K562 (cell line): ENCODE measurements at regions not wholly inside any gene's neighbourhood (a gene's known extent, or its start where the extent isn't known, plus 50 kb on each side); places are given as distances from the start of the nearest gene placed in this dataset.

ENCODE experiments used
- CBX3 ChIP-seq, 2 experiments: IDR thresholded peaks; 1 replicate in 1 of 2; 2 replicates in 1 of 2; pipeline ENCODE4 v1.6.1; 2012; ENCODE audit warnings: inconsistent platforms in 2 of 2, low read length in 2 of 2, borderline replicate concordance in 1 of 2, control low read depth in 1 of 2
- CHD1 ChIP-seq: fragments of 200-600 bp; sonication (generic); IDR thresholded peaks from one replicate; pipeline ENCODE4 v1.6.1; 2012; ENCODE audit warnings: mild to moderate bottlenecking, moderate library complexity, low read length, inconsistent platforms
- CTCF ChIP-seq, 3 experiments: IDR thresholded peaks in 2 of 3; conservative IDR thresholded peaks in 1 of 3; 2 replicates each; pipeline ENCODE4 v1.5.1; 2011 to 2012; ENCODE audit warnings: low read length in 3 of 3, mild to moderate bottlenecking in 3 of 3, control low read depth in 2 of 3, improper control_type of control experiment in 1 of 3, inconsistent platforms in 1 of 3, low read depth in 1 of 3, mixed read lengths in 1 of 3, moderate library complexity in 1 of 3; ENCODE audit not compliant: insufficient read depth in 2 of 3
- EP300 ChIP-seq: IDR thresholded peaks from 2 replicates; pipeline ENCODE4 v1.6.1; 2012; ENCODE audit warnings: low read length, improper control_type of control experiment
- GABPA ChIP-seq: fragments of 200-800 bp; sonication (Bioruptor generic); conservative IDR thresholded peaks from 2 replicates; pipeline ENCODE4 v1.6.1; 2016; ENCODE audit warnings: low read depth, missing genetic modification characterization, missing compliant biosample characterization
- HIVEP1 ChIP-seq: fragments of 250-450 bp; sonication (Bioruptor Pico); IDR thresholded peaks from 2 replicates; pipeline ENCODE4 v1.4.0; 2020; ENCODE audit warnings: mild to moderate bottlenecking
- KDM1A ChIP-seq, 2 experiments: fragments of 450-650 bp; IDR thresholded peaks; 2 replicates each; pipeline ENCODE4 v1.6.1; 2016; ENCODE audit warnings: mild to moderate bottlenecking in 2 of 2
- MCM5 ChIP-seq: fragments of 450-650 bp; IDR thresholded peaks from 2 replicates; pipeline ENCODE4 v1.6.1; 2016; ENCODE audit warnings: low read depth
- NR3C1 ChIP-seq: sonication (generic); formaldehyde crosslinking; IDR thresholded peaks from 2 replicates; pipeline ENCODE4 v1.8.1; 2022; ENCODE audit warnings: missing genetic modification reagents
- RAD21 ChIP-seq, 2 experiments: fragments of 250-450 bp in 1 of 2; fragments of 450-650 bp in 1 of 2; sonication (Bioruptor Pico) in 1 of 2; formaldehyde crosslinking in 1 of 2; IDR thresholded peaks in 1 of 2; conservative IDR thresholded peaks in 1 of 2; 2 replicates each; pipeline versions ENCODE4 v1.4.0 to v1.8.0; 2020 to 2022; ENCODE audit warnings: mild to moderate bottlenecking in 2 of 2, moderate library complexity in 1 of 2
- SMAD1 ChIP-seq: fragments of 150-350 bp; IDR thresholded peaks from 2 replicates; pipeline ENCODE4 v1.6.1; 2014; ENCODE audit warnings: low read length, low read depth; ENCODE audit not compliant: partially characterized antibody
- ZNF24 ChIP-seq: fragments of 450-650 bp; IDR thresholded peaks from 2 replicates; pipeline ENCODE4 v1.6.1; 2016

GRCh38 chr4:19510993-19511392 lies 740.7 kb upstream of the SLIT2 start:
- no peak for TF ChIP-seq GABPA
- TF ChIP-seq RAD21 (CRISPR knock-in tag; conservative IDR thresholded peaks at IDR 0.05 in 1 of 2, IDR thresholded peaks at IDR 0.05 in 1 of 2): no peak
- no peak for TF ChIP-seq ZNF24
- TF ChIP-seq CHD1: no peak
- TF ChIP-seq EP300: no peak
- no peak for TF ChIP-seq NR3C1
- TF ChIP-seq HIVEP1: no peak
- no peak for TF ChIP-seq MCM5
- TF ChIP-seq KDM1A (IDR thresholded peaks at IDR 0.05): no peak
- no peak for TF ChIP-seq SMAD1
- no peak for TF ChIP-seq CTCF (IDR thresholded peaks at IDR 0.05 in 2 of 3, conservative IDR thresholded peaks at IDR 0.05 in 1 of 3; ENCODE audit: insufficient read depth in 2 of 3, low read depth in 1 of 3, low read length in 3 of 3)
- no peak for TF ChIP-seq CBX3 (IDR thresholded peaks at IDR 0.05; ENCODE audit: borderline replicate concordance in 1 of 2, low read length in 2 of 2)
